HG03095 (cell line): ENCODE measurements at regions not wholly inside any gene's neighbourhood (a gene's known extent, or its start where the extent isn't known, plus 50 kb on each side); places are given as distances from the start of the nearest gene placed in this dataset.
"Not testable (repeated sequence)": the region's sequence is repeated elsewhere in the genome, so short reads cannot be mapped to it uniquely, and the experiment has no call there.

Source experiments
- ATAC-seq: cut with Tn5 transposase; IDR thresholded peaks from one replicate; pipeline ENCODE4 v1.9.1; 2021; ENCODE audit warnings: moderate library complexity; ENCODE audit not compliant: unreplicated experiment

GRCh38 chrX:960821-961220 lies 251.6 kb downstream of the CRLF2 start:
- ATAC-seq = no peak

- no peak for ATAC-seq
Observed at GRCh38 chrX:959595-959994, 252.9 kb downstream of the CRLF2 start.

GRCh38 chrX:955168-955781 lies 257.2 kb downstream of the CRLF2 start:
- ATAC-seq = not testable (repeated sequence)

GRCh38 chrX:953879-954482 lies 258.5 kb downstream of the CRLF2 start:
- ATAC-seq = no peak

- no peak for ATAC-seq
Observed at GRCh38 chrX:952816-953215, 259.6 kb downstream of the CRLF2 start.

GRCh38 chrX:947262-947661 lies 265.2 kb downstream of the CRLF2 start:
- ATAC-seq = not testable (repeated sequence)

- no peak for ATAC-seq
Observed at GRCh38 chrX:943035-943434, 269.4 kb downstream of the CRLF2 start.

- ATAC-seq = no peak
Observed at GRCh38 chrX:940691-941090, 271.8 kb downstream of the CRLF2 start.

- ATAC-seq = no peak
Observed at GRCh38 chrX:936979-937769, 275.3 kb downstream of the CRLF2 start.

GRCh38 chrX:933611-934010 lies 278.8 kb downstream of the CRLF2 start:
- no peak for ATAC-seq

- no peak for ATAC-seq
Observed at GRCh38 chrX:928606-929005, 283.8 kb downstream of the CRLF2 start.

GRCh38 chrX:926991-927390 lies 285.5 kb downstream of the CRLF2 start:
- ATAC-seq = no peak

GRCh38 chrX:926070-926469 lies 286.4 kb downstream of the CRLF2 start:
- ATAC-seq = no peak

GRCh38 chrX:925652-926061 lies 286.8 kb downstream of the CRLF2 start:
- no peak for ATAC-seq

GRCh38 chrX:925094-925493 lies 287.4 kb downstream of the CRLF2 start:
- ATAC-seq = no peak

GRCh38 chrX:924017-924416 lies 288.4 kb downstream of the CRLF2 start:
- ATAC-seq = no peak

- no peak for ATAC-seq
Observed at GRCh38 chrX:920234-920799, 289.7 kb downstream of the SHOX start.

- no peak for ATAC-seq
Observed at GRCh38 chrX:916230-916599, 285.6 kb downstream of the SHOX start.

GRCh38 chrX:915427-916229 lies 285.0 kb downstream of the SHOX start:
- ATAC-seq = no peak

GRCh38 chrX:914206-914605 lies 283.6 kb downstream of the SHOX start:
- ATAC-seq = no peak

- no peak for ATAC-seq
Observed at GRCh38 chrX:912677-913076, 282.1 kb downstream of the SHOX start.
